Natural killer cell treated with Interleukin-12 subunit alpha and Interleukin-12 subunit beta and Interleukin-15 and Interleukin-18, amount 100 ng/mL, for 72 hours (primary cell): ENCODE measurements at regions not wholly inside any gene's neighbourhood (a gene's known extent, or its start where the extent isn't known, plus 50 kb on each side); places are given as distances from the start of the nearest gene placed in this dataset.

ENCODE experiments used
- ATAC-seq, 2 donors: fragments of 150-1000 bp; cut with Tn5 transposase in 1 of 2; sonication (Bioruptor Pico), chemical (Tn5 transposase) in 1 of 2; 2 replicates each; pipeline ENCODE4 v1.10.0; 2021
- DNase-seq: peaks from one replicate; pipeline ENCODE4 v3.0.0; 2022; ENCODE audit warnings: low spot score
- H3K27ac Mint-ChIP-seq, 2 donors: 1 replicate in 1 of 2; 2 replicates in 1 of 2; pipeline ENCODE4 v1.8.0; 2022; ENCODE audit warnings: mixed read lengths in 2 of 2, mild to moderate bottlenecking in 1 of 2, moderate library complexity in 1 of 2
- H3K27me3 Mint-ChIP-seq, 2 donors: 1 replicate in 1 of 2; 2 replicates in 1 of 2; pipeline ENCODE4 v1.8.0; 2022; ENCODE audit warnings: mixed read lengths in 2 of 2
- H3K36me3 Mint-ChIP-seq: one replicate; pipeline ENCODE4 v1.8.0; 2022; ENCODE audit warnings: mixed read lengths
- H3K4me1 Mint-ChIP-seq, 2 donors: 1 replicate in 1 of 2; 2 replicates in 1 of 2; pipeline ENCODE4 v1.8.0; 2022; ENCODE audit warnings: low read depth in 2 of 2, mixed read lengths in 2 of 2, mild to moderate bottlenecking in 1 of 2
- H3K4me3 Mint-ChIP-seq: one replicate; pipeline ENCODE4 v1.8.0; 2022; ENCODE audit warnings: mixed read lengths
- H3K9me3 Mint-ChIP-seq: 2 replicates; pipeline ENCODE4 v1.8.0; 2022; ENCODE audit warnings: mixed read lengths

- no peak overlapping the region for H3K27ac Mint-ChIP-seq
- H3K4me3 Mint-ChIP-seq: peak overlapping the region; percentile 34
These were observed 82.0 kb upstream of the WASF3 start for GRCh38 chr13:26475176-26476110.

GRCh38 chr13:26476111-26476781 lies 81.2 kb upstream of the WASF3 start:
- ATAC-seq: peak; percentile 43 to 59
- Mint-ChIP-seq H3K27me3 (peaks cover 3 to 7% of the 10 kb centered on the region in 2 donors), H3K36me3 (no peaks in the 10 kb centered on the region), H3K4me1 (peaks cover 6 to 10% of the 10 kb centered on the region in 2 donors), H3K27ac (peak overlapping the region in 1 of 2 donors; percentile 53), H3K9me3 (no peaks in the 10 kb centered on the region), H3K4me3 (peak overlapping the region; percentile 34)
- no peak for DNase-seq

More at GRCh38 chr13:26475176-26476110, 82.0 kb upstream of the WASF3 start:
- Mint-ChIP-seq H3K27me3 (peaks cover 3 to 10% of the 10 kb centered on the region in 2 donors), H3K4me1 (peaks cover 6 to 10% of the 10 kb centered on the region in 2 donors), H3K36me3 (no peaks in the 10 kb centered on the region), H3K9me3 (no peaks in the 10 kb centered on the region)
- DNase-seq (no peak), ATAC-seq (peak; percentile 40 to 41)

GRCh38 chr13:26476782-26477142 lies 80.7 kb upstream of the WASF3 start:
- H3K4me3 Mint-ChIP-seq: peak overlapping the region; percentile 34
- H3K4me1 Mint-ChIP-seq: peaks cover 6 to 10% of the 10 kb centered on the region in 2 donors
- H3K9me3 Mint-ChIP-seq: no peaks in the 10 kb centered on the region
- DNase-seq: no peak
- H3K36me3 Mint-ChIP-seq: no peaks in the 10 kb centered on the region
- ATAC-seq: no peak
- H3K27me3 Mint-ChIP-seq: peaks cover 3 to 7% of the 10 kb centered on the region in 2 donors
- H3K27ac Mint-ChIP-seq: peak overlapping the region in 1 of 2 donors; percentile 53

- H3K27me3 Mint-ChIP-seq: peaks cover 3 to 7% of the 10 kb centered on the region in 2 donors
- H3K4me3 Mint-ChIP-seq: no peak overlapping the region
- DNase-seq (no peak), ATAC-seq (no peak)
- no peaks in the 10 kb centered on the region for H3K9me3 Mint-ChIP-seq
- no peaks in the 10 kb centered on the region for H3K36me3 Mint-ChIP-seq
- peaks cover 6 to 10% of the 10 kb centered on the region in 2 donors for H3K4me1 Mint-ChIP-seq
- H3K27ac Mint-ChIP-seq: no peak overlapping the region
These were observed 79.8 kb upstream of the WASF3 start for GRCh38 chr13:26477681-26478080.

GRCh38 chr13:26480246-26480855 lies 77.1 kb upstream of the WASF3 start:
- no peaks in the 10 kb centered on the region for H3K36me3 Mint-ChIP-seq
- H3K9me3 Mint-ChIP-seq: no peaks in the 10 kb centered on the region
- DNase-seq (no peak), ATAC-seq (no peak)
- peaks cover 6 to 10% of the 10 kb centered on the region in 2 donors for H3K4me1 Mint-ChIP-seq
- H3K4me3 Mint-ChIP-seq: no peak overlapping the region
- H3K27ac Mint-ChIP-seq: no peak overlapping the region
- no peaks in the 10 kb centered on the region for H3K27me3 Mint-ChIP-seq

GRCh38 chr13:26482451-26483197 lies 74.9 kb upstream of the WASF3 start:
- no peaks in the 10 kb centered on the region for H3K4me1 Mint-ChIP-seq
- DNase-seq (no peak), ATAC-seq (peak; percentile 53 to 55)
- no peak overlapping the region for H3K4me3 Mint-ChIP-seq
- H3K27ac Mint-ChIP-seq: no peak overlapping the region
- H3K9me3 Mint-ChIP-seq: no peaks in the 10 kb centered on the region
- no peaks in the 10 kb centered on the region for H3K27me3 Mint-ChIP-seq
- no peaks in the 10 kb centered on the region for H3K36me3 Mint-ChIP-seq

GRCh38 chr13:26483546-26483945 lies 73.9 kb upstream of the WASF3 start:
- DNase-seq (no peak), ATAC-seq (no peak)
- Mint-ChIP-seq H3K27ac (no peak overlapping the region), H3K27me3 (no peaks in the 10 kb centered on the region), H3K4me3 (no peak overlapping the region), H3K9me3 (no peaks in the 10 kb centered on the region), H3K36me3 (no peaks in the 10 kb centered on the region), H3K4me1 (no peaks in the 10 kb centered on the region)

GRCh38 chr13:26484196-26484595 lies 73.3 kb upstream of the WASF3 start:
- no peak for DNase-seq
- no peak overlapping the region for H3K27ac Mint-ChIP-seq
- no peaks in the 10 kb centered on the region for H3K36me3 Mint-ChIP-seq
- no peak for ATAC-seq
- peaks cover 1 to 2% of the 10 kb centered on the region in 2 donors for H3K27me3 Mint-ChIP-seq
- no peak overlapping the region for H3K4me3 Mint-ChIP-seq
- no peaks in the 10 kb centered on the region for H3K4me1 Mint-ChIP-seq
- H3K9me3 Mint-ChIP-seq: no peaks in the 10 kb centered on the region

- peaks cover 2 to 12% of the 10 kb centered on the region in 2 donors for H3K27me3 Mint-ChIP-seq
- H3K4me3 Mint-ChIP-seq: no peak overlapping the region
- H3K36me3 Mint-ChIP-seq: no peaks in the 10 kb centered on the region
- no peak for DNase-seq
- H3K27ac Mint-ChIP-seq: no peak overlapping the region
- H3K9me3 Mint-ChIP-seq: no peaks in the 10 kb centered on the region
- H3K4me1 Mint-ChIP-seq: no peaks in the 10 kb centered on the region
- no peak for ATAC-seq
These were observed 72.2 kb upstream of the WASF3 start for GRCh38 chr13:26485288-26485687.

- no peak overlapping the region for H3K4me3 Mint-ChIP-seq
- H3K36me3 Mint-ChIP-seq: no peaks in the 10 kb centered on the region
- H3K4me1 Mint-ChIP-seq: no peaks in the 10 kb centered on the region
These were observed 71.7 kb upstream of the WASF3 start for GRCh38 chr13:26485786-26486185.

GRCh38 chr13:26486550-26486949 lies 70.9 kb upstream of the WASF3 start:
- no peak overlapping the region for H3K4me3 Mint-ChIP-seq

More at GRCh38 chr13:26485786-26486185, 71.7 kb upstream of the WASF3 start:
- no peak overlapping the region for H3K27ac Mint-ChIP-seq
- H3K9me3 Mint-ChIP-seq: no peaks in the 10 kb centered on the region
- DNase-seq (no peak), ATAC-seq (no peak)
- peaks cover 5 to 17% of the 10 kb centered on the region in 2 donors for H3K27me3 Mint-ChIP-seq

GRCh38 chr13:26487781-26488180 lies 69.7 kb upstream of the WASF3 start:
- DNase-seq (no peak), ATAC-seq (no peak)
- Mint-ChIP-seq H3K9me3 (no peaks in the 10 kb centered on the region), H3K27me3 (peaks cover 10 to 31% of the 10 kb centered on the region in 2 donors), H3K4me1 (no peaks in the 10 kb centered on the region), H3K4me3 (no peak overlapping the region), H3K36me3 (no peaks in the 10 kb centered on the region), H3K27ac (no peak overlapping the region)

More at GRCh38 chr13:26486550-26486949, 70.9 kb upstream of the WASF3 start:
- DNase-seq (no peak), ATAC-seq (no peak)
- H3K4me1 Mint-ChIP-seq: no peaks in the 10 kb centered on the region
- peaks cover 7 to 22% of the 10 kb centered on the region in 2 donors for H3K27me3 Mint-ChIP-seq
- H3K27ac Mint-ChIP-seq: no peak overlapping the region
- no peaks in the 10 kb centered on the region for H3K36me3 Mint-ChIP-seq
- H3K9me3 Mint-ChIP-seq: no peaks in the 10 kb centered on the region

GRCh38 chr13:26488236-26489003 lies 69.1 kb upstream of the WASF3 start:
- ATAC-seq (no peak), DNase-seq (no peak)
- no peaks in the 10 kb centered on the region for H3K9me3 Mint-ChIP-seq
- no peaks in the 10 kb centered on the region for H3K36me3 Mint-ChIP-seq
- peaks cover 10 to 31% of the 10 kb centered on the region in 2 donors for H3K27me3 Mint-ChIP-seq
- no peak overlapping the region for H3K4me3 Mint-ChIP-seq
- H3K27ac Mint-ChIP-seq: no peak overlapping the region
- no peaks in the 10 kb centered on the region for H3K4me1 Mint-ChIP-seq
